GM12891 (cell line): ENCODE measurements at regions not wholly inside any gene's neighbourhood (a gene's known extent, or its start where the extent isn't known, plus 50 kb on each side); places are given as distances from the start of the nearest gene placed in this dataset.
A peak's percentile ranks its signal among the peaks of the same experiment; 100 is the strongest.

ENCODE experiments used
- DNase-seq: peaks from one replicate; pipeline ENCODE4 v3.0.0; 2011; ENCODE audit warnings: low spot score; ENCODE audit not compliant: insufficient read length
- FAIRE-seq: peaks from 2 replicates; lab custom pipeline; 2011; peaks lifted over from hg19 to GRCh38; lab: Jason Lieb, UNC
- PAX5 ChIP-seq: IDR thresholded peaks from 2 replicates; pipeline ENCODE4 v1.6.1; 2011; ENCODE audit warnings: low read length, moderate library complexity, mild to moderate bottlenecking; ENCODE audit not compliant: insufficient read depth, severe bottlenecking
- POLR2A ChIP-seq: IDR thresholded peaks from 2 replicates; pipeline ENCODE4 v1.6.1; 2011; ENCODE audit warnings: low read depth, low read length, control low read depth
- POLR2AphosphoS5 ChIP-seq: IDR thresholded peaks from 2 replicates; pipeline ENCODE4 v1.6.1; 2011; ENCODE audit warnings: low read depth, low read length, control low read depth
- POU2F2 ChIP-seq: IDR thresholded peaks from 2 replicates; pipeline ENCODE4 v1.6.1; 2011; ENCODE audit warnings: low read depth, mild to moderate bottlenecking, control low read depth, low read length, moderate library complexity
- SPI1 ChIP-seq: IDR thresholded peaks from 2 replicates; pipeline ENCODE4 v1.6.1; 2011; ENCODE audit warnings: low read depth, low read length, control low read depth
- TAF1 ChIP-seq: IDR thresholded peaks from 2 replicates; pipeline ENCODE4 v1.6.1; 2011; ENCODE audit warnings: low read depth, low read length, control low read depth

GRCh38 chr2:79219383-79219988 lies 59.9 kb upstream of the REG3A start:
- peak; percentile 78 for FAIRE-seq
- no peak for TF ChIP-seq PAX5
- TF ChIP-seq POLR2A = no peak
- TF ChIP-seq POLR2AphosphoS5 = no peak
- TF ChIP-seq TAF1 = no peak
- TF ChIP-seq POU2F2 = no peak
- TF ChIP-seq SPI1 = no peak
- peak; percentile 17 for DNase-seq

GRCh38 chr2:79210274-79210917 lies 50.8 kb upstream of the REG3A start:
- no peak for TF ChIP-seq SPI1
- no peak for TF ChIP-seq POLR2A
- no peak for TF ChIP-seq PAX5
- TF ChIP-seq POLR2AphosphoS5 = no peak
- TF ChIP-seq POU2F2 = no peak
- no peak for TF ChIP-seq TAF1
- FAIRE-seq = no peak
- no peak for DNase-seq
